Naive thymus-derived CD8-positive, alpha-beta T cell (primary cell): ENCODE measurements at regions not wholly inside any gene's neighbourhood (a gene's known extent, or its start where the extent isn't known, plus 50 kb on each side); places are given as distances from the start of the nearest gene placed in this dataset.

ENCODE experiments used
- ATAC-seq, 2 donors: fragments of 150-1000 bp; cut with Tn5 transposase in 1 of 2; sonication (Bioruptor Pico), chemical (Tn5 transposase) in 1 of 2; 1 replicate in 1 of 2; 2 replicates in 1 of 2; pipeline ENCODE4 v1.10.0; 2021; ENCODE audit warnings: mild to moderate bottlenecking in 2 of 2, moderate library complexity in 2 of 2
- POLR2A ChIA-PET: fragments of 350-600 bp; sonication (Branson Sonifier 250); formaldehyde crosslinking; loops from one replicate; lab custom pipeline; 2021; ENCODE audit warnings: antibody characterized with exemption; lab: Charles Lee
- DNase-seq, 10 donors: peaks; one replicate each; pipeline versions ENCODE4 v3.0.0 to v3.0.0-alpha.2; 2020 to 2022
- H3K27ac Mint-ChIP-seq, 10 donors: one replicate each; pipeline ENCODE4 v1.8.0; 2020 to 2022; ENCODE audit warnings: mild to moderate bottlenecking in 10 of 10, mixed read lengths in 10 of 10, moderate library complexity in 4 of 10, inconsistent platforms in 1 of 10
- H3K27me3 Mint-ChIP-seq, 5 donors: one replicate each; pipeline ENCODE4 v1.8.0; 2021 to 2022; ENCODE audit warnings: mixed read lengths in 5 of 5
- H3K36me3 Mint-ChIP-seq, 3 donors: one replicate each; pipeline ENCODE4 v1.8.0; 2020 to 2022; ENCODE audit warnings: mixed read lengths in 3 of 3, mild to moderate bottlenecking in 2 of 3, inconsistent platforms in 1 of 3
- H3K4me1 Mint-ChIP-seq, 4 donors: one replicate each; pipeline ENCODE4 v1.8.0; 2021 to 2022; ENCODE audit warnings: mixed read lengths in 4 of 4
- H3K4me3 Mint-ChIP-seq, 10 donors: one replicate each; pipeline ENCODE4 v1.8.0; 2020 to 2022; ENCODE audit warnings: mild to moderate bottlenecking in 10 of 10, mixed read lengths in 10 of 10, moderate library complexity in 6 of 10, inconsistent platforms in 1 of 10
- H3K9me3 Mint-ChIP-seq, 9 donors: one replicate each; pipeline ENCODE4 v1.8.0; 2020 to 2022; ENCODE audit warnings: mixed read lengths in 9 of 9, mild to moderate bottlenecking in 3 of 9, inconsistent platforms in 1 of 9, moderate library complexity in 1 of 9

- ATAC-seq = no peak
- H3K9me3 Mint-ChIP-seq = no peaks in the 10 kb centered on the region
- H3K4me1 Mint-ChIP-seq = peaks cover 2 to 14% (median 11%) of the 10 kb centered on the region in 4 donors
- POLR2A ChIA-PET = no interaction called here
- H3K27ac Mint-ChIP-seq = no peak overlapping the region
- peaks cover 0 to 6% (median 2%) of the 10 kb centered on the region in 5 donors for H3K27me3 Mint-ChIP-seq
- no peak for DNase-seq
- no peak overlapping the region for H3K4me3 Mint-ChIP-seq
- H3K36me3 Mint-ChIP-seq = no peaks in the 10 kb centered on the region
Measured at GRCh38 chr16:14356064-14356463, 274.0 kb downstream of the PARN start.

GRCh38 chr16:14354561-14355351 lies 275.3 kb downstream of the PARN start:
- POLR2A ChIA-PET = no interaction called here
- H3K4me1 Mint-ChIP-seq = peaks cover 2 to 14% (median 11%) of the 10 kb centered on the region in 4 donors
- H3K36me3 Mint-ChIP-seq = no peaks in the 10 kb centered on the region
- ATAC-seq (peak; percentile 50 to 53), DNase-seq (peak in 3 of 10 donors; percentile 6 to 20 (median 6))
- H3K27me3 Mint-ChIP-seq = peaks cover 0 to 6% (median 2%) of the 10 kb centered on the region in 5 donors
- H3K9me3 Mint-ChIP-seq = no peaks in the 10 kb centered on the region
- peak overlapping the region in 7 of 10 donors; percentile 2 to 62 (median 28) for H3K27ac Mint-ChIP-seq
- peak overlapping the region; percentile 26 to 74 (median 53) for H3K4me3 Mint-ChIP-seq

GRCh38 chr16:14353340-14353739 lies 276.7 kb downstream of the PARN start:
- no peaks in the 10 kb centered on the region for H3K36me3 Mint-ChIP-seq
- no peak overlapping the region for H3K27ac Mint-ChIP-seq
- peaks cover 2 to 12% (median 10%) of the 10 kb centered on the region in 4 donors for H3K4me1 Mint-ChIP-seq
- H3K27me3 Mint-ChIP-seq = peaks cover 0 to 2% (median 0%) of the 10 kb centered on the region in 5 donors
- H3K4me3 Mint-ChIP-seq = peak overlapping the region in 1 of 10 donors; percentile 21
- POLR2A ChIA-PET = no interaction called here
- no peaks in the 10 kb centered on the region for H3K9me3 Mint-ChIP-seq
- DNase-seq = no peak
- no peak for ATAC-seq

GRCh38 chr16:14351647-14352046 lies 278.4 kb downstream of the PARN start:
- POLR2A ChIA-PET = no interaction called here
- Mint-ChIP-seq H3K27ac (no peak overlapping the region), H3K9me3 (peaks cover 0 to 2% (median 0%) of the 10 kb centered on the region in 9 donors), H3K4me1 (peaks cover 2 to 12% (median 10%) of the 10 kb centered on the region in 4 donors), H3K4me3 (no peak overlapping the region), H3K27me3 (peaks cover 0 to 2% (median 0%) of the 10 kb centered on the region in 5 donors), H3K36me3 (no peaks in the 10 kb centered on the region)
- ATAC-seq (no peak), DNase-seq (no peak)

GRCh38 chr16:14350626-14351025 lies 279.4 kb downstream of the PARN start:
- ATAC-seq = no peak
- no peak overlapping the region for H3K4me3 Mint-ChIP-seq
- no peak overlapping the region for H3K27ac Mint-ChIP-seq
- DNase-seq = no peak
- H3K9me3 Mint-ChIP-seq = peaks cover 0 to 11% (median 4%) of the 10 kb centered on the region in 9 donors
- H3K4me1 Mint-ChIP-seq = peaks cover 2 to 12% (median 10%) of the 10 kb centered on the region in 4 donors
- no peaks in the 10 kb centered on the region for H3K36me3 Mint-ChIP-seq
- H3K27me3 Mint-ChIP-seq = peaks cover 0 to 2% (median 0%) of the 10 kb centered on the region in 5 donors
- POLR2A ChIA-PET = no interaction called here

- H3K4me1 Mint-ChIP-seq = peaks cover 1 to 8% (median 6%) of the 10 kb centered on the region in 4 donors
- DNase-seq = no peak
- H3K4me3 Mint-ChIP-seq = no peak overlapping the region
- H3K9me3 Mint-ChIP-seq = peaks cover 0 to 11% (median 4%) of the 10 kb centered on the region in 9 donors
- POLR2A ChIA-PET = no interaction called here
- no peaks in the 10 kb centered on the region for H3K36me3 Mint-ChIP-seq
- H3K27ac Mint-ChIP-seq = peak overlapping the region in 2 of 10 donors; percentile 18 to 24
- H3K27me3 Mint-ChIP-seq = peaks cover 0 to 2% (median 0%) of the 10 kb centered on the region in 5 donors
- no peak for ATAC-seq
Measured at GRCh38 chr16:14350081-14350480, 279.0 kb downstream of the MRTFB start.

- POLR2A ChIA-PET = no interaction called here
- Mint-ChIP-seq H3K27me3 (peaks cover 0 to under 1% (median 0%) of the 10 kb centered on the region in 5 donors), H3K36me3 (peaks cover 0 to 7% (median 0%) of the 10 kb centered on the region in 3 donors), H3K27ac (no peak overlapping the region), H3K4me1 (peaks cover 0 to 4% (median 0%) of the 10 kb centered on the region in 4 donors), H3K9me3 (peaks cover 0 to 17% (median 11%) of the 10 kb centered on the region in 9 donors), H3K4me3 (no peak overlapping the region)
- no peak for ATAC-seq
- no peak for DNase-seq
Measured at GRCh38 chr16:14347706-14348105, 276.6 kb downstream of the MRTFB start.

GRCh38 chr16:14346278-14347142 lies 275.4 kb downstream of the MRTFB start:
- POLR2A ChIA-PET = no interaction called here
- Mint-ChIP-seq H3K36me3 (peaks cover 0 to 8% (median 4%) of the 10 kb centered on the region in 3 donors), H3K9me3 (peaks cover 0 to 23% (median 16%) of the 10 kb centered on the region in 9 donors), H3K4me3 (no peak overlapping the region), H3K4me1 (peaks cover 0 to 4% (median 0%) of the 10 kb centered on the region in 4 donors), H3K27me3 (no peaks in the 10 kb centered on the region), H3K27ac (no peak overlapping the region)
- no peak for ATAC-seq
- no peak for DNase-seq

GRCh38 chr16:14345512-14346115 lies 274.5 kb downstream of the MRTFB start:
- Mint-ChIP-seq H3K4me1 (peaks cover 0 to 4% (median 0%) of the 10 kb centered on the region in 4 donors), H3K4me3 (no peak overlapping the region), H3K36me3 (peaks cover 0 to 8% (median 4%) of the 10 kb centered on the region in 3 donors), H3K9me3 (peaks cover 0 to 32% (median 17%) of the 10 kb centered on the region in 9 donors), H3K27me3 (no peaks in the 10 kb centered on the region), H3K27ac (no peak overlapping the region)
- ATAC-seq (no peak), DNase-seq (no peak)
- POLR2A ChIA-PET = no interaction called here

GRCh38 chr16:14344945-14345344 lies 273.8 kb downstream of the MRTFB start:
- peaks cover 0 to 8% (median 4%) of the 10 kb centered on the region in 3 donors for H3K36me3 Mint-ChIP-seq
- ATAC-seq (no peak), DNase-seq (no peak)
- peaks cover 0 to 4% (median 0%) of the 10 kb centered on the region in 4 donors for H3K4me1 Mint-ChIP-seq
- H3K9me3 Mint-ChIP-seq = peaks cover 0 to 35% (median 19%) of the 10 kb centered on the region in 9 donors
- POLR2A ChIA-PET = no interaction called here
- no peak overlapping the region for H3K27ac Mint-ChIP-seq
- no peak overlapping the region for H3K4me3 Mint-ChIP-seq
- peaks cover 0 to 2% (median 0%) of the 10 kb centered on the region in 5 donors for H3K27me3 Mint-ChIP-seq

GRCh38 chr16:14344292-14344691 lies 273.2 kb downstream of the MRTFB start:
- DNase-seq (no peak), ATAC-seq (no peak)
- H3K36me3 Mint-ChIP-seq = peaks cover 0 to 8% (median 4%) of the 10 kb centered on the region in 3 donors
- POLR2A ChIA-PET = no interaction called here
- no peak overlapping the region for H3K27ac Mint-ChIP-seq
- no peak overlapping the region for H3K4me3 Mint-ChIP-seq
- H3K4me1 Mint-ChIP-seq = peaks cover 0 to 4% (median 0%) of the 10 kb centered on the region in 4 donors
- H3K27me3 Mint-ChIP-seq = peaks cover 0 to 4% (median 0%) of the 10 kb centered on the region in 5 donors
- H3K9me3 Mint-ChIP-seq = peaks cover 0 to 40% (median 19%) of the 10 kb centered on the region in 9 donors
